ENCODE measurements at regions not wholly inside any gene's neighbourhood (a gene's known extent, or its start where the extent isn't known, plus 50 kb on each side); places are given as distances from the start of the nearest gene placed in this dataset.
"Not testable (repeated sequence)": the region's sequence is repeated elsewhere in the genome, so short reads cannot be mapped to it uniquely, and the experiment has no call there.

DNA sequence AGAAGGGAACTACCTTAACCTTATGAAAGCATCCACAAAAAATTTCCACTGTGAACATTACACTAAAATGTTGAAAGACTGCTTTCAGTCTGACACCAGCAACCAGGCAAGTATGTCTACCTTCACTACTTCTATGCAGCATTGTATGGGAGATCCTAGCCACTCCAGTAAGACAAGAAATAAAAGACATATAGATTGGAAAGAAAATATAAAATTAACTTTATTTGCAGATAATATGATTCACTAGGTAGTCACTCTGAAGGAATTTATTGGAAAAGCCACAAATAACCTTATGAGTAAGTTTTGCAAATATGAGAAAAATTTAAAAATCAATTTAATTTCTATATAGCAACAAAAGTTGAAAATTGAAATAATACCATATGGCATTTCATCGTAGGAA, 172.0 kb downstream of the RERGL start:
- peak; percentile 12 for DNase-seq (ENCODE audit: low read depth)
- TF ChIP-seq, protein P1, sequence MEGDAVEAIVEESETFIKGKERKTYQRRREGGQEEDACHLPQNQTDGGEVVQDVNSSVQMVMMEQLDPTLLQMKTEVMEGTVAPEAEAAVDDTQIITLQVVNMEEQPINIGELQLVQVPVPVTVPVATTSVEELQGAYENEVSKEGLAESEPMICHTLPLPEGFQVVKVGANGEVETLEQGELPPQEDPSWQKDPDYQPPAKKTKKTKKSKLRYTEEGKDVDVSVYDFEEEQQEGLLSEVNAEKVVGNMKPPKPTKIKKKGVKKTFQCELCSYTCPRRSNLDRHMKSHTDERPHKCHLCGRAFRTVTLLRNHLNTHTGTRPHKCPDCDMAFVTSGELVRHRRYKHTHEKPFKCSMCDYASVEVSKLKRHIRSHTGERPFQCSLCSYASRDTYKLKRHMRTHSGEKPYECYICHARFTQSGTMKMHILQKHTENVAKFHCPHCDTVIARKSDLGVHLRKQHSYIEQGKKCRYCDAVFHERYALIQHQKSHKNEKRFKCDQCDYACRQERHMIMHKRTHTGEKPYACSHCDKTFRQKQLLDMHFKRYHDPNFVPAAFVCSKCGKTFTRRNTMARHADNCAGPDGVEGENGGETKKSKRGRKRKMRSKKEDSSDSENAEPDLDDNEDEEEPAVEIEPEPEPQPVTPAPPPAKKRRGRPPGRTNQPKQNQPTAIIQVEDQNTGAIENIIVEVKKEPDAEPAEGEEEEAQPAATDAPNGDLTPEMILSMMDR (conservative IDR thresholded peaks at IDR 0.05; ENCODE audit: control insufficient read depth, insufficient read depth, low read depth, low read length): no peak
- H3K4me3 ChIP-seq (ENCODE audit: control insufficient read depth, low read depth, low read length): no peak overlapping the region

DNA sequence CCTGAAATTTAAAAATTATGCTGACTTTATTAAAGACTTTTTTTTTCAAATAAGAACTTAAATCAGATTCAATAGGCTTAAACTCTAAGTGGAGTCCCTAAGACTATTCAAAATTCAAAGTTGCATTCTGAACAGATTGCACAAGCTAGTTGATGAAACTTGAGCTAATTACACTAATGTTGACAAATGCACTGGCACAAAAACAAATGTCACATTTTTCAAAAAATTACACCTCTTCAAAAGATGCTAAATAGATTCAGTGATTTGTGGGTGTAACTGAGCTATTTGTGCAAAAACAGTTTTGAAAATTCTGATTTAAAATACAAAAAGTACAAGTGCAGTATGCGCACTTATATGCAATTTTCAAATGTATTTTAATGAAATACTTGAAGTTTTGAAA, 205.4 kb downstream of the RERGL start:
- DNase-seq (ENCODE audit: low read depth): no peak
- H3K4me3 ChIP-seq (ENCODE audit: control insufficient read depth, low read depth, low read length): no peak overlapping the region
- TF ChIP-seq, protein P1 (conservative IDR thresholded peaks at IDR 0.05; ENCODE audit: control insufficient read depth, insufficient read depth, low read depth, low read length): no peak

DNA sequence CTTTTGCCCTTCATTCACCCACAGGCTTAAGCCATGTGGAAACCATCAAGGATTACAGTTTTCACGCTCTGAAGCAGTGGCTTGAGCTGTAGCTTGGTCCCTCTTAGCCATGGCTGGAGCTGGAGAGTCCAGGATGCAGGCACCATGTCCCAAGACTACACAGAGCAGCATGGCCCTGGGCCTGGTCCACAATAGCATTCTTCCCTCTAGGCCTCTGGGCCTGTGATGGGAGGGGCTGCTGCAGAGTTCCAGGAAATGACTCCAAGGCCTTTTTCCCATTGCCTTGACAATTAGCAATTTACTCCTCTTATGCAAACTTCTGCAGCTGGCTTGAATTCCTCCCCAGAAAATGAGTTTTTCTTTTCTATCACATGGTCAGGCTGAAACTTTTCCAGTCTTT, 211.3 kb downstream of the RERGL start:
- no peak overlapping the region for H3K4me3 ChIP-seq (ENCODE audit: control insufficient read depth, low read depth, low read length)
- TF ChIP-seq, protein P1 (conservative IDR thresholded peaks at IDR 0.05; ENCODE audit: control insufficient read depth, insufficient read depth, low read depth, low read length): no peak
- no peak for DNase-seq (ENCODE audit: low read depth)

DNA sequence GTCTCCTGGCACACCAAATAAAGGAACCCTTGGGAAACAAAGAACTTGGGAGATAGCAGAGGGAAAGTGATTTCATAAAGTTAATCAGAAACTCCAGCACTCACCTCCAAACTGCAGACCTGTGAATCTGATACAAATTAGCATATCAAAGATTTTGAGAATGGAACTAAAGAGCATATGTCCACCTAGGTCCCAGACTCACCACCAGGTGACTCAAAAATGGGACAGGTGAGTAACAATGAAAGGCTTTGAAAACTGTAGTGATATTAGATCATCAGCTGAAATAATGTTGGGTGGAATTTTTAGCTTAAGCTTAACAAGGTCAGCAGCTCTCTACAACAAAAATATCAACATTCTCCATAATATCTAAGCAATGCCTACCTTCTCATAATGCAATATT, 214.8 kb downstream of the RERGL start:
- TF ChIP-seq, protein P1 (conservative IDR thresholded peaks at IDR 0.05; ENCODE audit: control insufficient read depth, insufficient read depth, low read depth, low read length): no peak
- DNase-seq (ENCODE audit: low read depth): no peak
- no peak overlapping the region for H3K4me3 ChIP-seq (ENCODE audit: control insufficient read depth, low read depth, low read length)

DNA sequence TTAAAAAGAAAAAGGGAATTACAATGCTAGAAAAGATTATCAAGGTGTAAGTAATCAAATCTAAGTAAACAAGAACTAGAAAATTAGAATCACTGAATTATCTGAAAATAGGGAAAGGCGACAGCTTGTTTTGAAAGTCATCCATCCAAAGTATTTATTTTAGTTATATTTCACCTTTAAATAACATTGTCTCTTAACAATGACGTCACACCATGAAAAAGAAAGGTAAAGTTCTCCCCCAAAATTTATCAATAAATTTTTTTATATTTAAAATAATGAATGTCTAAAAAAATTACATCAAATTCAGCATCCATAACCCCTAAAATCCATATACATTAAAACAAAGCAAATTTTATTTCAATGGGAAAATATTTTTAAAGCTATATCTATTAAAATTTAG, 223.2 kb downstream of the RERGL start:
- no peak for DNase-seq (ENCODE audit: low read depth)
- TF ChIP-seq, protein P1 (conservative IDR thresholded peaks at IDR 0.05; ENCODE audit: control insufficient read depth, insufficient read depth, low read depth, low read length): no peak
- no peak overlapping the region for H3K4me3 ChIP-seq (ENCODE audit: control insufficient read depth, low read depth, low read length)

DNA sequence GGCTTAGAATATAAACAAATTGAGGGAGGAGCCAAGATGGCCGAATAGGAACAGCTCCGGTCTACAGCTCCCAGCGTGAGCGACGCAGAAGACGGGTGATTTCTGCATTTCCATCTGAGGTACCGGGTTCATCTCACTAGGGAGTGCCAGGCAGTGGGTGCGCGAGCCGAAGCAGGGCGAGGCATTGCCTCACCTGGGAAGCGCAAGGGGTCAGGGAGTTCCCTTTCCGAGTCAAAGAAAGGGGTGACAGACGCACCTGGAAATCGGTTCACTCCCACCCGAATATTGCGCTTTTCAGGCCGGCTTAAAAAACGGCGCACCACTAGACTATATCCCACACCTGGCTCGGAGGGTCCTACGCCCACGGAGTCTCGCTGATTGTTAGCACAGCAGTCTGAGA, 234.4 kb downstream of the RERGL start:
- DNase-seq (ENCODE audit: low read depth); H3K4me3 ChIP-seq (ENCODE audit: control insufficient read depth, low read depth, low read length): not testable (repeated sequence)

DNA sequence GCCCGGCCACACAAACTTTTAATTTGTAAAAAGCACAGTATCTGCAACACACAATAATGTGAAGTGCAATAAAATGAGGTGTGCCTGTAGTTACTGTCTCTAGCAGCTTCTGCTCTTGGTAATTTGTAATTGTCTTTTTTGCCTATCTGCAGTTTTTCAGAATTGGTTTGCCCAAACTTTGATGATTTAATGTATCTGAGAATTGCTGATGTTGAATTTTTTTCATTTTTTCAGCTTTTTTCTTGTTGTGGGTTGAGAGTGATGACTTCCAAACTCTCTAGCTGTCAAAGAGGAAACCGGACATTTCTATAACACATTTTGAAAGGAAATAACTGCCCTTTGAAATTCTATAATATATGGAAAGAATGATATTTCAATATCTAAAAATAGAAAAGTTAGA, 236.9 kb downstream of the RERGL start:
- DNase-seq (ENCODE audit: low read depth): no peak
- TF ChIP-seq, protein P1 (conservative IDR thresholded peaks at IDR 0.05; ENCODE audit: control insufficient read depth, insufficient read depth, low read depth, low read length): no peak

More for the DNA sequence above, 236.9 kb downstream of the RERGL start:
- no peak overlapping the region for H3K4me3 ChIP-seq (ENCODE audit: control insufficient read depth, low read depth, low read length)
